B cell (primary cell): ENCODE measurements at regions not wholly inside any gene's neighbourhood (a gene's known extent, or its start where the extent isn't known, plus 50 kb on each side); places are given as distances from the start of the nearest gene placed in this dataset.

Source experiments
- CTCF ChIP-seq: fragments of 200-600 bp; IDR thresholded peaks from one replicate; pipeline ENCODE4 v1.8.0; 2022; ENCODE audit warnings: antibody characterized with exemption, mild to moderate bottlenecking
- EZH2 ChIP-seq: IDR thresholded peaks from 2 replicates; pipeline ENCODE4 v1.6.1; 2012; ENCODE audit warnings: borderline replicate concordance, low read depth, mild to moderate bottlenecking, moderate library complexity, low read length; ENCODE audit not compliant: insufficient read depth, poor library complexity, severe bottlenecking

GRCh38 chr5:96601200-96601599 lies 61.0 kb upstream of the CAST start:
- TF ChIP-seq CTCF (no peak), EZH2 (no peak)
